H1 (cell line): ENCODE measurements at regions not wholly inside any gene's neighbourhood (a gene's known extent, or its start where the extent isn't known, plus 50 kb on each side); places are given as distances from the start of the nearest gene placed in this dataset.

Experiments
- CTCF ChIA-PET: fragments of 300-600 bp; sonication (Branson Sonifier 250); formaldehyde crosslinking; loops from one replicate; lab custom pipeline; 2021; ENCODE audit not compliant: partially characterized antibody; lab: Charles Lee
- POLR2A ChIA-PET: fragments of 300-600 bp; sonication (Branson Sonifier 250); formaldehyde crosslinking; loops from one replicate; lab custom pipeline; 2021; ENCODE audit warnings: inconsistent platforms; ENCODE audit not compliant: partially characterized antibody; lab: Charles Lee
- DNase-seq, 2 experiments: peaks; one replicate each; pipeline versions ENCODE4 v3.0.0 to v3.0.0-alpha.2; 2010 to 2022; ENCODE audit warnings: low spot score in 2 of 2, low read depth in 1 of 2, mixed read lengths in 1 of 2
- FAIRE-seq: peaks from 2 replicates; lab custom pipeline; 2011; peaks lifted over from hg19 to GRCh38; lab: Jason Lieb, UNC
- H2AFZ ChIP-seq: 2 replicates; pipeline ENCODE4 v1.8.1; 2012; ENCODE audit warnings: low read length, inconsistent platforms
- H2AK5ac ChIP-seq: 2 replicates; pipeline ENCODE4 v1.6.1; 2013; ENCODE audit warnings: low read depth, low read length
- H2BK120ac ChIP-seq: replicated peaks from 2 replicates; pipeline ENCODE3; 2013; ENCODE audit warnings: low read depth, low read length, inconsistent platforms
- H2BK12ac ChIP-seq: 2 replicates; pipeline ENCODE4 v1.6.1; 2013; ENCODE audit warnings: low read depth, low read length
- H2BK15ac ChIP-seq: 2 replicates; pipeline ENCODE4 v1.6.1; 2013; ENCODE audit warnings: low read length
- H2BK20ac ChIP-seq: 2 replicates; pipeline ENCODE4 v1.6.1; 2013; ENCODE audit warnings: low read length
- H2BK5ac ChIP-seq: 2 replicates; pipeline ENCODE4 v1.6.1; 2013; ENCODE audit warnings: low read depth, low read length
- H3K14ac ChIP-seq: 2 replicates; pipeline ENCODE4 v1.6.1; 2013; ENCODE audit warnings: inconsistent platforms; ENCODE audit not compliant: insufficient read length
- H3K18ac ChIP-seq: 2 replicates; pipeline ENCODE4 v1.6.1; 2013; ENCODE audit warnings: low read length; ENCODE audit errors: extremely low read depth
- H3K23ac ChIP-seq: 2 replicates; pipeline ENCODE4 v1.6.1; 2013; ENCODE audit warnings: inconsistent platforms; ENCODE audit not compliant: insufficient read length
- H3K23me2 ChIP-seq: 2 replicates; pipeline ENCODE4 v1.6.1; 2013; ENCODE audit warnings: low read depth, low read length
- H3K27ac ChIP-seq: 2 replicates; pipeline ENCODE4 v1.6.1; 2011; ENCODE audit warnings: low read depth, low read length, inconsistent platforms
- H3K27me3 ChIP-seq, 4 experiments: replicated peaks in 1 of 4; 1 replicate in 1 of 4; 2 replicates in 3 of 4; pipeline versions ENCODE4 v1.6.1 to v1.8.1; 2011 to 2013; ENCODE audit warnings: low read length in 3 of 4, mild to moderate bottlenecking in 3 of 4, inconsistent platforms in 2 of 4, mixed read lengths in 2 of 4, moderate library complexity in 1 of 4; ENCODE audit not compliant: control insufficient read depth in 3 of 4, insufficient read depth in 3 of 4; ENCODE audit errors: extremely low read depth in 1 of 4
- H3K36me3 ChIP-seq, 4 experiments: 2 replicates each; pipeline versions ENCODE4 v1.6.1 to v1.8.1; 2011 to 2013; ENCODE audit warnings: mild to moderate bottlenecking in 4 of 4, low read length in 3 of 4, moderate library complexity in 2 of 4, control low read depth in 1 of 4, inconsistent platforms in 1 of 4; ENCODE audit not compliant: insufficient read depth in 4 of 4, control insufficient read depth in 2 of 4
- H3K4ac ChIP-seq: replicated peaks from 2 replicates; pipeline ENCODE3; 2013; ENCODE audit warnings: low read length, low read depth, mixed read lengths, inconsistent platforms; ENCODE audit not compliant: insufficient read length
- H3K4me1 ChIP-seq, 4 experiments: replicated peaks in 1 of 4; 1 replicate in 1 of 4; 2 replicates in 3 of 4; pipeline versions ENCODE4 v1.6.1 to v1.8.1; 2011 to 2013; ENCODE audit warnings: low read length in 3 of 4, inconsistent platforms in 2 of 4, mixed read lengths in 1 of 4; ENCODE audit not compliant: insufficient read depth in 4 of 4, control insufficient read depth in 3 of 4
- H3K4me2 ChIP-seq, 2 experiments: 2 replicates each; pipeline versions ENCODE4 v1.6.1 to v1.8.1; 2011 to 2013; ENCODE audit warnings: low read depth in 2 of 2, low read length in 2 of 2, control low read depth in 1 of 2, inconsistent platforms in 1 of 2, mild to moderate bottlenecking in 1 of 2; ENCODE audit not compliant: insufficient read depth in 1 of 2
- H3K4me3 ChIP-seq, 4 experiments: fragments of 200-600, 300-600 bp in 1 of 4; sonication (generic), shearing (Covaris generic), sonication (Bioruptor Twin) in 1 of 4; 2 replicates each; pipeline versions ENCODE4 v1.5.1 to v1.8.1; 2011 to 2016; ENCODE audit warnings: low read length in 4 of 4, low read depth in 3 of 4, control low read depth in 2 of 4, inconsistent platforms in 2 of 4, mild to moderate bottlenecking in 2 of 4, mixed read lengths in 1 of 4, moderate library complexity in 1 of 4; ENCODE audit not compliant: insufficient read depth in 2 of 4; ENCODE audit errors: extremely low read depth in 1 of 4
- H3K56ac ChIP-seq: replicated peaks from 2 replicates; pipeline ENCODE3; 2013; ENCODE audit warnings: low read depth, mild to moderate bottlenecking, mixed read lengths, low read length, inconsistent platforms; ENCODE audit not compliant: insufficient read length
- H3K79me1 ChIP-seq: 2 replicates; pipeline ENCODE4 v1.6.1; 2013; ENCODE audit warnings: low read depth, low read length, control low read depth
- H3K79me2 ChIP-seq, 2 experiments: 2 replicates each; pipeline versions ENCODE4 v1.6.1 to v1.8.1; 2012 to 2013; ENCODE audit warnings: low read length in 2 of 2, mild to moderate bottlenecking in 2 of 2, inconsistent platforms in 1 of 2; ENCODE audit not compliant: insufficient read depth in 2 of 2, control insufficient read depth in 1 of 2
- H3K9ac ChIP-seq, 4 experiments: replicated peaks in 1 of 4; 1 replicate in 1 of 4; 2 replicates in 3 of 4; pipeline versions ENCODE4 v1.6.1 to v1.8.1; 2011 to 2013; ENCODE audit warnings: low read depth in 3 of 4, low read length in 3 of 4, control low read depth in 2 of 4, mild to moderate bottlenecking in 2 of 4, moderate library complexity in 2 of 4, inconsistent platforms in 1 of 4; ENCODE audit errors: extremely low read depth in 1 of 4
- H3K9me3 ChIP-seq, 2 experiments: 2 replicates each; pipeline versions ENCODE4 v1.6.1 to v1.8.1; 2012 to 2013; ENCODE audit warnings: mild to moderate bottlenecking in 2 of 2, moderate library complexity in 2 of 2, control low read depth in 1 of 2, inconsistent platforms in 1 of 2, low read depth in 1 of 2, low read length in 1 of 2, mixed read lengths in 1 of 2; ENCODE audit not compliant: insufficient read depth in 2 of 2
- H4K20me1 ChIP-seq, 2 experiments: replicated peaks in 1 of 2; 2 replicates each; pipeline versions ENCODE3 to v1.8.1; 2011 to 2013; ENCODE audit warnings: inconsistent platforms in 2 of 2, low read length in 2 of 2, mild to moderate bottlenecking in 1 of 2; ENCODE audit not compliant: insufficient read depth in 2 of 2, control insufficient read depth in 1 of 2
- H4K5ac ChIP-seq: 2 replicates; pipeline ENCODE4 v1.6.1; 2013; ENCODE audit warnings: low read length, low read depth, mixed read lengths, inconsistent platforms; ENCODE audit not compliant: insufficient read length
- H4K8ac ChIP-seq: 2 replicates; pipeline ENCODE4 v1.8.0; 2013; ENCODE audit warnings: mild to moderate bottlenecking, moderate library complexity, low read length, inconsistent platforms; ENCODE audit not compliant: insufficient read depth; ENCODE audit errors: extremely low read depth
- H4K91ac ChIP-seq: replicated peaks from 2 replicates; pipeline ENCODE3; 2013; ENCODE audit warnings: low read length, mixed read lengths, inconsistent platforms; ENCODE audit not compliant: insufficient read length
- BRCA1 ChIP-seq: IDR thresholded peaks from 2 replicates; pipeline ENCODE4 v1.6.1; 2012; ENCODE audit warnings: low read depth, low read length, improper control_type of control experiment
- HDAC6 ChIP-seq: IDR thresholded peaks from one replicate; pipeline ENCODE4 v1.7.1; 2012; ENCODE audit warnings: low read depth, mild to moderate bottlenecking, inconsistent platforms, low read length, moderate library complexity
- SRF ChIP-seq: IDR thresholded peaks from 2 replicates; pipeline ENCODE4 v1.6.1; 2011; ENCODE audit warnings: mild to moderate bottlenecking, low read depth, low read length, moderate library complexity
- TAF7 ChIP-seq: optimal IDR thresholded peaks from 2 replicates; pipeline ENCODE3; 2011; ENCODE audit warnings: low read depth, mild to moderate bottlenecking, inconsistent platforms, low read length, moderate library complexity, borderline replicate concordance
- whole genome bisulfite sequencing, 2 experiments: shearing (Covaris generic) in 1 of 2; methylation state at CpG; one replicate each; pipeline versions ENCODE4 v1.1.6 to v1.1.7; 2013 to 2015; ENCODE audit warnings: low lambda C conversion rate in 2 of 2, mixed read lengths in 2 of 2, inconsistent platforms in 1 of 2, low coverage in 1 of 2, missing lambda C conversion rate in 1 of 2; ENCODE audit not compliant: insufficient replicate concordance in 2 of 2, insufficient coverage in 1 of 2, insufficient read length in 1 of 2; ENCODE audit errors: extremely low coverage in 1 of 2, missing lambda C conversion rate in 1 of 2; 5-methylcytosine and 5-hydroxymethylcytosine counted together

- Histone ChIP-seq H2AK5ac (no peak overlapping the region), H3K23me2 (no peaks in the 10 kb centered on the region), H3K9ac (no peak overlapping the region), H2AFZ (no peak overlapping the region), H3K4me1 (no peaks in the 10 kb centered on the region), H2BK12ac (no peak overlapping the region), H4K8ac (no peak overlapping the region), H3K23ac (no peak overlapping the region), H3K36me3 (no peaks in the 10 kb centered on the region), H2BK5ac (no peak overlapping the region), H3K18ac (no peak overlapping the region), H3K9me3 (no peaks in the 10 kb centered on the region), H3K4ac (no peak overlapping the region), H2BK120ac (no peak overlapping the region), H3K79me1 (no peaks in the 10 kb centered on the region; the same call in 1 of the 2 replicates), H3K56ac (no peak overlapping the region), H3K27ac (no peak overlapping the region), H2BK20ac (no peak overlapping the region), H3K14ac (no peak overlapping the region), H2BK15ac (no peak overlapping the region), H3K4me3 (no peak overlapping the region), H3K27me3 (no peaks in the 10 kb centered on the region), H4K20me1 (no peaks in the 10 kb centered on the region), H4K5ac (no peak overlapping the region), H3K4me2 (no peak overlapping the region), H3K79me2 (no peaks in the 10 kb centered on the region), H4K91ac (no peak overlapping the region)
- 92% methylated on average over 1 of the region's 1 CpG; no CpG with 5 or more reads in 1 of the 2 experiments for WGBS, 2 experiments
- TF ChIP-seq TAF7 (no peak), HDAC6 (no peak), BRCA1 (no peak), SRF (no peak)
- POLR2A ChIA-PET = no interaction called here
- DNase-seq = no peak
- no peak for FAIRE-seq
- CTCF ChIA-PET = interaction anchor here (0.6 to 1.6 kb wide), 2 partner anchors 37 to 306 kb away, joined by 3 read pairs; no protein-coding TSS in a partner anchor
Observed at GRCh38 chr2:19272941-19273470, 85.4 kb downstream of the OSR1 start.
